ENCODE measurements at regions not wholly inside any gene's neighbourhood (a gene's known extent, or its start where the extent isn't known, plus 50 kb on each side); places are given as distances from the start of the nearest gene placed in this dataset.

DNA sequence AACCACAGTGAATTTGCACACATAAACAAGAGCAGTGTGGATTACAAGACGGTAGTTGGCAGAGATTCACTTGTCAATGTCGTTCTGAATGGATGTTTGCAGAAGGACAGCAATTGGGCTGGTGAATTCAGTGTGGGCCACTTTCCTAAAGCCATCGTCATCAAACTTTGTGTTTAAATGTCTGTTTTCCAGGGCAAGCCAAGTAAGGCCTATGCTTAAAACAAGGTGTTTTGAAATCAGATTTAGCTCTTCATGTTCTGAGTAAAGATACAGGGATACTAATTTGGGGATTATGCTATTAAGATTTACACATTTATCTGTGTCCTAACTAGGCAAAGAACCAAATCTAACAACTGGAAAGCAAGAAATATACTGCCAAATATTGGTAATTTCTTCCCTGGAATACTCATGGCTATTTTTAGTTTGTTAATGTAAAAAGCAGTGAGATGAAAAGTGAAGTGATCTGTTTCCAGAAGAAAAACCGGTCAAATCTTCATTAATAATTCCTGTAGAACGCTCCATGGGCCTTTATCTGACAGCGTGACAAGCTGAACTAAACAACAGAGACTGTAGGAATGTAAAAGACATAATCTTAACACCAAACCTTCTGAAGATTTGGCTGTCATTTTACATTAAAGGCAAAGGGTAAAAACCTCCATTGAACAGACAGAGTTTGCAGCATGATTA is 175.7 kb downstream of the ICOS start:
- Histone ChIP-seq H4K20me1 (replicated peaks; ENCODE audit: insufficient read depth) (no peaks in the 10 kb centered on the region), H3K9me2 (ENCODE audit: insufficient read depth) (no peaks in the 10 kb centered on the region), H3K4me1 (ENCODE audit: insufficient read depth) (peaks cover 22% of the 10 kb centered on the region), H3F3A (replicated peaks; ENCODE audit: low read depth) (no peaks in the 10 kb centered on the region; the same call in 1 of the 2 replicates), H3K36me3 (ENCODE audit: insufficient read depth) (no peaks in the 10 kb centered on the region), H3K4me2 (no peak overlapping the region), H3K4me3 (no peak overlapping the region), H3K27ac (ENCODE audit: low read depth) (no peak overlapping the region), H3K79me2 (replicated peaks; ENCODE audit: insufficient read depth) (no peaks in the 10 kb centered on the region), H3K27me3 (ENCODE audit: insufficient read depth) (no peaks in the 10 kb centered on the region), H2AFZ (no peak overlapping the region)
- Mint-ChIP-seq H3K27me3 (ENCODE audit: insufficient read depth, low read depth, poor library complexity) (peaks cover 6% of the 10 kb centered on the region), H3K4me1 (peaks cover 37% of the 10 kb centered on the region), H3K27ac (no peak overlapping the region), H3K9me3 (no peaks in the 10 kb centered on the region), H3K4me3 (no peak overlapping the region), H3K36me3 (ENCODE audit: low read depth) (no peaks in the 10 kb centered on the region)
- no peak for TF ChIP-seq ZNF331 (CRISPR knock-in tag; IDR thresholded peaks at IDR 0.05; ENCODE audit: low read depth)
- no peak for TF ChIP-seq NANOG (IDR thresholded peaks at IDR 0.05; ENCODE audit: borderline replicate concordance)
- TF ChIP-seq, protein P1, sequence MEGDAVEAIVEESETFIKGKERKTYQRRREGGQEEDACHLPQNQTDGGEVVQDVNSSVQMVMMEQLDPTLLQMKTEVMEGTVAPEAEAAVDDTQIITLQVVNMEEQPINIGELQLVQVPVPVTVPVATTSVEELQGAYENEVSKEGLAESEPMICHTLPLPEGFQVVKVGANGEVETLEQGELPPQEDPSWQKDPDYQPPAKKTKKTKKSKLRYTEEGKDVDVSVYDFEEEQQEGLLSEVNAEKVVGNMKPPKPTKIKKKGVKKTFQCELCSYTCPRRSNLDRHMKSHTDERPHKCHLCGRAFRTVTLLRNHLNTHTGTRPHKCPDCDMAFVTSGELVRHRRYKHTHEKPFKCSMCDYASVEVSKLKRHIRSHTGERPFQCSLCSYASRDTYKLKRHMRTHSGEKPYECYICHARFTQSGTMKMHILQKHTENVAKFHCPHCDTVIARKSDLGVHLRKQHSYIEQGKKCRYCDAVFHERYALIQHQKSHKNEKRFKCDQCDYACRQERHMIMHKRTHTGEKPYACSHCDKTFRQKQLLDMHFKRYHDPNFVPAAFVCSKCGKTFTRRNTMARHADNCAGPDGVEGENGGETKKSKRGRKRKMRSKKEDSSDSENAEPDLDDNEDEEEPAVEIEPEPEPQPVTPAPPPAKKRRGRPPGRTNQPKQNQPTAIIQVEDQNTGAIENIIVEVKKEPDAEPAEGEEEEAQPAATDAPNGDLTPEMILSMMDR (conservative IDR thresholded peaks at IDR 0.05; ENCODE audit: low read depth in 2 of 2): no peak
- TF ChIP-seq, protein P2, sequence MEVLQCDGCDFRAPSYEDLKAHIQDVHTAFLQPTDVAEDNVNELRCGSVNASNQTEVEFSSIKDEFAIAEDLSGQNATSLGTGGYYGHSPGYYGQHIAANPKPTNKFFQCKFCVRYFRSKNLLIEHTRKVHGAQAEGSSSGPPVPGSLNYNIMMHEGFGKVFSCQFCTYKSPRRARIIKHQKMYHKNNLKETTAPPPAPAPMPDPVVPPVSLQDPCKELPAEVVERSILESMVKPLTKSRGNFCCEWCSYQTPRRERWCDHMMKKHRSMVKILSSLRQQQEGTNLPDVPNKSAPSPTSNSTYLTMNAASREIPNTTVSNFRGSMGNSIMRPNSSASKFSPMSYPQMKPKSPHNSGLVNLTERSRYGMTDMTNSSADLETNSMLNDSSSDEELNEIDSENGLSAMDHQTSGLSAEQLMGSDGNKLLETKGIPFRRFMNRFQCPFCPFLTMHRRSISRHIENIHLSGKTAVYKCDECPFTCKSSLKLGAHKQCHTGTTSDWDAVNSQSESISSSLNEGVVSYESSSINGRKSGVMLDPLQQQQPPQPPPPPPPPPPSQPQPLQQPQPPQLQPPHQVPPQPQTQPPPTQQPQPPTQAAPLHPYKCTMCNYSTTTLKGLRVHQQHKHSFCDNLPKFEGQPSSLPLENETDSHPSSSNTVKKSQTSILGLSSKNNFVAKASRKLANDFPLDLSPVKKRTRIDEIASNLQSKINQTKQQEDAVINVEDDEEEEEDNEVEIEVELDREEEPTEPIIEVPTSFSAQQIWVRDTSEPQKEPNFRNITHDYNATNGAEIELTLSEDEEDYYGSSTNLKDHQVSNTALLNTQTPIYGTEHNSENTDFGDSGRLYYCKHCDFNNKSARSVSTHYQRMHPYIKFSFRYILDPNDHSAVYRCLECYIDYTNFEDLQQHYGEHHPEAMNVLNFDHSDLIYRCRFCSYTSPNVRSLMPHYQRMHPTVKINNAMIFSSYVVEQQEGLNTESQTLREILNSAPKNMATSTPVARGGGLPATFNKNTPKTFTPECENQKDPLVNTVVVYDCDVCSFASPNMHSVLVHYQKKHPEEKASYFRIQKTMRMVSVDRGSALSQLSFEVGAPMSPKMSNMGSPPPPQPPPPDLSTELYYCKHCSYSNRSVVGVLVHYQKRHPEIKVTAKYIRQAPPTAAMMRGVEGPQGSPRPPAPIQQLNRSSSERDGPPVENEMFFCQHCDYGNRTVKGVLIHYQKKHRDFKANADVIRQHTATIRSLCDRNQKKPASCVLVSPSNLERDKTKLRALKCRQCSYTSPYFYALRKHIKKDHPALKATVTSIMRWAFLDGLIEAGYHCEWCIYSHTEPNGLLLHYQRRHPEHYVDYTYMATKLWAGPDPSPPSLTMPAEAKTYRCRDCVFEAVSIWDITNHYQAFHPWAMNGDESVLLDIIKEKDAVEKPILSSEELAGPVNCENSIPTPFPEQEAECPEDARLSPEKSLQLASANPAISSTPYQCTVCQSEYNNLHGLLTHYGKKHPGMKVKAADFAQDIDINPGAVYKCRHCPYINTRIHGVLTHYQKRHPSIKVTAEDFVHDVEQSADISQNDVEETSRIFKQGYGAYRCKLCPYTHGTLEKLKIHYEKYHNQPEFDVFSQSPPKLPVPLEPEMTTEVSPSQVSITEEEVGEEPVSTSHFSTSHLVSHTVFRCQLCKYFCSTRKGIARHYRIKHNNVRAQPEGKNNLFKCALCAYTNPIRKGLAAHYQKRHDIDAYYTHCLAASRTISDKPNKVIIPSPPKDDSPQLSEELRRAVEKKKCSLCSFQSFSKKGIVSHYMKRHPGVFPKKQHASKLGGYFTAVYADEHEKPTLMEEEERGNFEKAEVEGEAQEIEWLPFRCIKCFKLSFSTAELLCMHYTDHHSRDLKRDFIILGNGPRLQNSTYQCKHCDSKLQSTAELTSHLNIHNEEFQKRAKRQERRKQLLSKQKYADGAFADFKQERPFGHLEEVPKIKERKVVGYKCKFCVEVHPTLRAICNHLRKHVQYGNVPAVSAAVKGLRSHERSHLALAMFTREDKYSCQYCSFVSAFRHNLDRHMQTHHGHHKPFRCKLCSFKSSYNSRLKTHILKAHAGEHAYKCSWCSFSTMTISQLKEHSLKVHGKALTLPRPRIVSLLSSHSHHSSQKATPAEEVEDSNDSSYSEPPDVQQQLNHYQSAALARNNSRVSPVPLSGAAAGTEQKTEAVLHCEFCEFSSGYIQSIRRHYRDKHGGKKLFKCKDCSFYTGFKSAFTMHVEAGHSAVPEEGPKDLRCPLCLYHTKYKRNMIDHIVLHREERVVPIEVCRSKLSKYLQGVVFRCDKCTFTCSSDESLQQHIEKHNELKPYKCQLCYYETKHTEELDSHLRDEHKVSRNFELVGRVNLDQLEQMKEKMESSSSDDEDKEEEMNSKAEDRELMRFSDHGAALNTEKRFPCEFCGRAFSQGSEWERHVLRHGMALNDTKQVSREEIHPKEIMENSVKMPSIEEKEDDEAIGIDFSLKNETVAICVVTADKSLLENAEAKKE (CRISPR knock-in tag; IDR thresholded peaks at IDR 0.05): no peak
- no peak for TF ChIP-seq STAT1 (IDR thresholded peaks at IDR 0.05; ENCODE audit: unreplicated experiment)
- TF ChIP-seq EZH2phosphoT487 (IDR thresholded peaks at IDR 0.05; ENCODE audit: unreplicated experiment): no peak
- no peak for TF ChIP-seq EZH2 (IDR thresholded peaks at IDR 0.05; ENCODE audit: low read depth, unreplicated experiment)
- TF ChIP-seq, protein P3, sequence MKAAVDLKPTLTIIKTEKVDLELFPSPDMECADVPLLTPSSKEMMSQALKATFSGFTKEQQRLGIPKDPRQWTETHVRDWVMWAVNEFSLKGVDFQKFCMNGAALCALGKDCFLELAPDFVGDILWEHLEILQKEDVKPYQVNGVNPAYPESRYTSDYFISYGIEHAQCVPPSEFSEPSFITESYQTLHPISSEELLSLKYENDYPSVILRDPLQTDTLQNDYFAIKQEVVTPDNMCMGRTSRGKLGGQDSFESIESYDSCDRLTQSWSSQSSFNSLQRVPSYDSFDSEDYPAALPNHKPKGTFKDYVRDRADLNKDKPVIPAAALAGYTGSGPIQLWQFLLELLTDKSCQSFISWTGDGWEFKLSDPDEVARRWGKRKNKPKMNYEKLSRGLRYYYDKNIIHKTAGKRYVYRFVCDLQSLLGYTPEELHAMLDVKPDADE (IDR thresholded peaks at IDR 0.05): no peak
- no peak for TF ChIP-seq POLR2AphosphoS5 (IDR thresholded peaks at IDR 0.05; ENCODE audit: low read depth)
- no peak for TF ChIP-seq JUNB (IDR thresholded peaks at IDR 0.05; ENCODE audit: unreplicated experiment)
- no peak for TF ChIP-seq ZNF114 (CRISPR knock-in tag; IDR thresholded peaks at IDR 0.05)
- no peak for TF ChIP-seq CREB1 (CRISPR knock-in tag; IDR thresholded peaks at IDR 0.05; ENCODE audit: low read depth)
- TF ChIP-seq, protein P4, sequence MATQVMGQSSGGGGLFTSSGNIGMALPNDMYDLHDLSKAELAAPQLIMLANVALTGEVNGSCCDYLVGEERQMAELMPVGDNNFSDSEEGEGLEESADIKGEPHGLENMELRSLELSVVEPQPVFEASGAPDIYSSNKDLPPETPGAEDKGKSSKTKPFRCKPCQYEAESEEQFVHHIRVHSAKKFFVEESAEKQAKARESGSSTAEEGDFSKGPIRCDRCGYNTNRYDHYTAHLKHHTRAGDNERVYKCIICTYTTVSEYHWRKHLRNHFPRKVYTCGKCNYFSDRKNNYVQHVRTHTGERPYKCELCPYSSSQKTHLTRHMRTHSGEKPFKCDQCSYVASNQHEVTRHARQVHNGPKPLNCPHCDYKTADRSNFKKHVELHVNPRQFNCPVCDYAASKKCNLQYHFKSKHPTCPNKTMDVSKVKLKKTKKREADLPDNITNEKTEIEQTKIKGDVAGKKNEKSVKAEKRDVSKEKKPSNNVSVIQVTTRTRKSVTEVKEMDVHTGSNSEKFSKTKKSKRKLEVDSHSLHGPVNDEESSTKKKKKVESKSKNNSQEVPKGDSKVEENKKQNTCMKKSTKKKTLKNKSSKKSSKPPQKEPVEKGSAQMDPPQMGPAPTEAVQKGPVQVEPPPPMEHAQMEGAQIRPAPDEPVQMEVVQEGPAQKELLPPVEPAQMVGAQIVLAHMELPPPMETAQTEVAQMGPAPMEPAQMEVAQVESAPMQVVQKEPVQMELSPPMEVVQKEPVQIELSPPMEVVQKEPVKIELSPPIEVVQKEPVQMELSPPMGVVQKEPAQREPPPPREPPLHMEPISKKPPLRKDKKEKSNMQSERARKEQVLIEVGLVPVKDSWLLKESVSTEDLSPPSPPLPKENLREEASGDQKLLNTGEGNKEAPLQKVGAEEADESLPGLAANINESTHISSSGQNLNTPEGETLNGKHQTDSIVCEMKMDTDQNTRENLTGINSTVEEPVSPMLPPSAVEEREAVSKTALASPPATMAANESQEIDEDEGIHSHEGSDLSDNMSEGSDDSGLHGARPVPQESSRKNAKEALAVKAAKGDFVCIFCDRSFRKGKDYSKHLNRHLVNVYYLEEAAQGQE (IDR thresholded peaks at IDR 0.05; ENCODE audit: unreplicated experiment): no peak
- ATAC-seq (no peak), DNase-seq (ENCODE audit: low spot score) (no peak)

Data from GM23338 (cell line).